C4-2B (cell line): ENCODE measurements at regions not wholly inside any gene's neighbourhood (a gene's known extent, or its start where the extent isn't known, plus 50 kb on each side); places are given as distances from the start of the nearest gene placed in this dataset.

ENCODE experiments used
- H3K27ac ChIP-seq: fragments of 450-650 bp; 2 replicates; pipeline ENCODE4 v1.5.1; 2017
- ZFX ChIP-seq: fragments of 450-650 bp; IDR thresholded peaks from 2 replicates; pipeline ENCODE4 v1.6.1; 2017
- TF ChIP-seq, protein P1 (sequence below): fragments of 450-650 bp; conservative IDR thresholded peaks from 2 replicates; pipeline ENCODE4 v1.5.1; 2017; ENCODE audit warnings: mild to moderate bottlenecking

DNA sequence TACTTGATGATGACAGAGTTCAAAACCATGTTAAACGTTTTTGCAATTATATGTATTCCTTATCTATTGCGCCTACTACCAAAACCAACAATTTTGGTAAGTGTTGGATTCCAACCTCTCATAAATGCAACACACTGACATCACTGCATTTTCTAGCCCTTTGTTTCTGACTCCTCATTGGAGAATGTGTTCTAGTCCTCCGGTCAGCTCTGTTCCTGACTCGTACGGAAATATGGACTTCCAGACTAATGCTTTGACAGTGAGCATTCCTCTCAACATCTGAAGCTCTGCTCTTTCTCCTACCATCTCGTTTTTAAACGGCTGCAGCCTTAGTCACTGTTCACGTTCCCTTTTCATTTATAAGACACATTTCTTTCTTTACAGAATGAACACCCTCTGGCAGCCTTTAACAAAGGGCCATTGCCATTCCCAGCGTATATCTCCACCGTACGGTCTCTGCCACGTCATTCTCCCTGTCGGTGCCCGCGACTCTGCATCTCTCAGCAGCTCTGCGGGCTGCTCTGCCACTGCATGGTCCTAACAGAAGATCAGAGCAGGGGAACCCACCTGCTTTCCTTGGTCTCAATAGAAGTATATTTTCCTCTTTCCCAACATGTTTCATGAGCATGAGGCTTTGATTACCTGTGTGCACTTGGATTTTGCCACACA, 103.0 kb upstream of the SYNDIG1 start:
- no peak overlapping the region for H3K27ac ChIP-seq
- TF ChIP-seq, protein P1, sequence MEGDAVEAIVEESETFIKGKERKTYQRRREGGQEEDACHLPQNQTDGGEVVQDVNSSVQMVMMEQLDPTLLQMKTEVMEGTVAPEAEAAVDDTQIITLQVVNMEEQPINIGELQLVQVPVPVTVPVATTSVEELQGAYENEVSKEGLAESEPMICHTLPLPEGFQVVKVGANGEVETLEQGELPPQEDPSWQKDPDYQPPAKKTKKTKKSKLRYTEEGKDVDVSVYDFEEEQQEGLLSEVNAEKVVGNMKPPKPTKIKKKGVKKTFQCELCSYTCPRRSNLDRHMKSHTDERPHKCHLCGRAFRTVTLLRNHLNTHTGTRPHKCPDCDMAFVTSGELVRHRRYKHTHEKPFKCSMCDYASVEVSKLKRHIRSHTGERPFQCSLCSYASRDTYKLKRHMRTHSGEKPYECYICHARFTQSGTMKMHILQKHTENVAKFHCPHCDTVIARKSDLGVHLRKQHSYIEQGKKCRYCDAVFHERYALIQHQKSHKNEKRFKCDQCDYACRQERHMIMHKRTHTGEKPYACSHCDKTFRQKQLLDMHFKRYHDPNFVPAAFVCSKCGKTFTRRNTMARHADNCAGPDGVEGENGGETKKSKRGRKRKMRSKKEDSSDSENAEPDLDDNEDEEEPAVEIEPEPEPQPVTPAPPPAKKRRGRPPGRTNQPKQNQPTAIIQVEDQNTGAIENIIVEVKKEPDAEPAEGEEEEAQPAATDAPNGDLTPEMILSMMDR: no peak
- TF ChIP-seq ZFX: no peak

GRCh38 chr20:24365670-24366069, 103.8 kb upstream of the SYNDIG1 start:
- H3K27ac ChIP-seq: no peak overlapping the region
- TF ChIP-seq, protein P1: no peak
- no peak for TF ChIP-seq ZFX

DNA sequence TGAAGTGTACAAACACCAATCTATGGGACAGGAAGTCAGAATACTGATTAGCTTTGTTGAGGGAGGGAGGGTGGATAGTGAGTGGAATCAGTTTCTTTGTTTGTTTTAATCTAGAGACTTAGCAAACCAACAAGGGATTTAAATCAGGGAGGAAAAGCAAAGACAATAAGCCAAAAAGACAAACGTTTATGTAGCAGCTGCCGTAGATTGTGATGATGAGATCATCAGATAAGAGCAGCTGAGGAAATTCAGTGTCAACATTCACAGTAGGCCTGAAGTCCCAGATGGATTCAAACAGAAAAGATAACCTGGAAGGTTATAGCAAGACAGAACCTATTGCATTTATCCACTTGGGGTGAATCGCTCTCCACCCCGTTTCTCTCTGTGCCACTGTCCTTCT, 104.9 kb upstream of the SYNDIG1 start:
- TF ChIP-seq ZFX: no peak
- TF ChIP-seq, protein P1: no peak
- H3K27ac ChIP-seq: no peak overlapping the region

DNA sequence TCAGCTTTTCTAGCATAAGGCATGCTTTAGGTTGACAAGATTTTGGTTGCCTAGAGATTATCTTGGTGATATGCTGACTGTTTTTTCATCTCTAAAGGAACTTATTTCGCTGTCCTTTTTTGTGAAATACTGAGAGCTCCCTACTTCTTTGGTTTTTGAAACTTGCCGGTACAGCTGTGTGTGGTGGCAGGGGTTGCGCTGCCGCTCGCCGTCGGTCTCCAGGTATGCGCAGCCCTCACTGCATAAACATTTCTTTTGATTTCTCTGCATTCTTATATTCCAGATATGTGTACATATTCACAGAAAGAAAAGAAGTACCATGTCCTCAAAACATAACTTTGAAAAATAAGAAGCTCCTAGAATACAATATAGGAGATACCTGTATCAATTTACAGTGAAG, 106.4 kb upstream of the SYNDIG1 start:
- H3K27ac ChIP-seq: no peak overlapping the region
- TF ChIP-seq ZFX: no peak
- TF ChIP-seq, protein P1: no peak

- H3K27ac ChIP-seq: no peak overlapping the region
- TF ChIP-seq, protein P1: no peak
- no peak for TF ChIP-seq ZFX
Observed at GRCh38 chr20:24362080-24362479, 107.3 kb upstream of the SYNDIG1 start.

DNA sequence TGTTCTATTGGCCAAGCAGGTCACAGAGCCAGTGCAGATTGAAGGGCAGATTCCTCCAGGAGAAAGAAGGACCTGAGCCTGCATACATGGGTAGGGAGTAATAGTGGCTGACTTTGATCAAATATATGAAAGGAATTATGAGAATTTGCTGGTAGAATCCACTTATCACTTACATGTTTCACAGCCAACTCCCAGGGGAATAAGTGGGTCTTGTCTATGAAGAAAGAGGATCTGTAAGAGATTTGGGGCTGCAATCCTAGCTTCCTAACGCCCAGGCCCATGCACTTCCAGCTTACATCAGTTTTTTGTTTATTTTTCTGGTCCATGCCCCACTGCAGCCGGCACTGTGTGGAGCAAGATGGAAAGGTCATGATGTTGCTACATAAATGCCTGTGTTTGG, 107.9 kb upstream of the SYNDIG1 start:
- H3K27ac ChIP-seq: no peak overlapping the region
- TF ChIP-seq, protein P1: no peak

- TF ChIP-seq, protein P1: no peak
- TF ChIP-seq ZFX: no peak
- H3K27ac ChIP-seq: no peak overlapping the region
Observed at GRCh38 chr20:24360531-24360930, 108.9 kb upstream of the SYNDIG1 start.
